HCT116 (cell line): ENCODE measurements at regions not wholly inside any gene's neighbourhood (a gene's known extent, or its start where the extent isn't known, plus 50 kb on each side); places are given as distances from the start of the nearest gene placed in this dataset.

Experiments
- ATAC-seq: fragments of 200-7000 bp; cut with Tn5 transposase; 2 replicates; pipeline ENCODE4 v1.9.1; 2020; ENCODE audit warnings: mild to moderate bottlenecking, moderate library complexity
- BruUV-seq: library from RNA; stranded (reverse); fragments of 400-500 nt; replicated peaks from 2 replicates; lab custom pipeline; 2021; lab: Mats Ljungman, UMichigan
- CTCF ChIA-PET: fragments of 300-600 bp; sonication (Branson Sonifier 250); formaldehyde crosslinking; loops from one replicate; lab custom pipeline; 2021; ENCODE audit warnings: antibody characterized with exemption; lab: Charles Lee
- POLR2A ChIA-PET: fragments of 300-600, 350-600 bp; sonication (Branson Sonifier 250); formaldehyde crosslinking; loops from one replicate; lab custom pipeline; 2021; ENCODE audit warnings: antibody characterized with exemption; lab: Charles Lee
- RAD21 ChIA-PET, 2 experiments: fragments of 300-600 bp; sonication (Branson Sonifier 250); formaldehyde crosslinking; loops; one replicate each; lab custom pipeline; 2023; ENCODE audit warnings: low total read pairs in 2 of 2; ENCODE audit not compliant: uncharacterized antibody in 2 of 2, unreplicated experiment in 2 of 2, low non-redundant PET in 1 of 2; lab: Charles Lee
- DNase-seq: peaks from one replicate; pipeline ENCODE4 v3.0.0-alpha.2; 2010; ENCODE audit warnings: low read depth, low spot score
- H2AFZ ChIP-seq: fragments of 200-600 bp; shearing (Covaris generic), sonication (generic); 2 replicates; pipeline ENCODE4 v1.6.1; 2017; ENCODE audit warnings: low read depth, mixed run types, mixed read lengths, antibody characterized with exemption, low read length; ENCODE audit not compliant: poor library complexity, severe bottlenecking
- H3K27ac ChIP-seq: 2 replicates; pipeline ENCODE4 v1.5.1; 2012; ENCODE audit warnings: low read depth, low read length
- H3K27me3 ChIP-seq: fragments of 200-600 bp; sonication (generic); 2 replicates; pipeline ENCODE4 v1.6.1; 2016; ENCODE audit warnings: mixed run types, low read length, mixed read lengths; ENCODE audit not compliant: insufficient read depth
- H3K36me3 ChIP-seq, 2 experiments: fragments of 200-500 bp in 1 of 2; fragments of 200-600 bp in 1 of 2; sonication (Bioruptor generic) in 1 of 2; sonication (generic) in 1 of 2; 2 replicates each; pipeline versions ENCODE4 v1.5.1 to v1.6.1; 2014 to 2016; ENCODE audit warnings: low read length in 2 of 2, inconsistent platforms in 1 of 2, mixed read lengths in 1 of 2, mixed run types in 1 of 2; ENCODE audit not compliant: insufficient read depth in 2 of 2, control insufficient read depth in 1 of 2
- H3K4me1 ChIP-seq, 2 experiments: fragments of 200-600 bp in 1 of 2; sonication (generic) in 1 of 2; 2 replicates each; pipeline versions ENCODE4 v1.5.1 to v1.6.1; 2012 to 2017; ENCODE audit warnings: low read length in 2 of 2, inconsistent platforms in 1 of 2, mild to moderate bottlenecking in 1 of 2, mixed read lengths in 1 of 2, mixed run types in 1 of 2, moderate library complexity in 1 of 2; ENCODE audit not compliant: insufficient read depth in 2 of 2, control insufficient read depth in 1 of 2
- H3K4me2 ChIP-seq: fragments of 200-600 bp; sonication (generic); 2 replicates; pipeline ENCODE4 v1.6.1; 2017; ENCODE audit warnings: mixed run types, low read length, mixed read lengths
- H3K4me3 ChIP-seq, 2 experiments: fragments of 200-600 bp in 1 of 2; sonication (generic) in 1 of 2; replicated peaks in 1 of 2; 2 replicates each; pipeline ENCODE4 v1.5.1; 2011 to 2016; ENCODE audit warnings: low read length in 2 of 2, control low read depth in 1 of 2, low read depth in 1 of 2, mild to moderate bottlenecking in 1 of 2, mixed read lengths in 1 of 2, mixed run types in 1 of 2
- H3K79me2 ChIP-seq: fragments of 200-600 bp; sonication (generic); 2 replicates; pipeline ENCODE4 v1.6.1; 2017; ENCODE audit warnings: mild to moderate bottlenecking, mixed run types, low read length, moderate library complexity, mixed read lengths; ENCODE audit not compliant: insufficient read depth
- H3K9ac ChIP-seq: fragments of 200-600 bp; sonication (generic); 2 replicates; pipeline ENCODE4 v1.6.1; 2016; ENCODE audit warnings: low read length, mixed read lengths
- H3K9me2 ChIP-seq: fragments of 200-600 bp; sonication (generic), shearing (Covaris generic); 2 replicates; pipeline ENCODE4 v1.6.1; 2017; ENCODE audit warnings: mixed run types, mild to moderate bottlenecking, moderate library complexity; ENCODE audit not compliant: insufficient read depth
- H3K9me3 ChIP-seq, 2 experiments: fragments of 200-500 bp in 1 of 2; fragments of 200-600 bp in 1 of 2; sonication (Bioruptor generic) in 1 of 2; sonication (generic) in 1 of 2; 2 replicates each; pipeline ENCODE4 v1.6.1; 2014 to 2017; ENCODE audit warnings: low read length in 2 of 2, mixed read lengths in 2 of 2, inconsistent platforms in 1 of 2, low read depth in 1 of 2, mild to moderate bottlenecking in 1 of 2, mixed run types in 1 of 2, moderate library complexity in 1 of 2; ENCODE audit not compliant: control insufficient read depth in 1 of 2, insufficient read depth in 1 of 2
- H4K20me1 ChIP-seq: fragments of 200-600 bp; sonication (generic), shearing (Covaris generic); 2 replicates; pipeline ENCODE4 v1.6.1; 2017; ENCODE audit warnings: mixed run types, mild to moderate bottlenecking, moderate library complexity; ENCODE audit not compliant: insufficient read depth
- EGR1 ChIP-seq: IDR thresholded peaks from 2 replicates; pipeline ENCODE4 v1.6.1; 2012; ENCODE audit warnings: low read depth
- ELF1 ChIP-seq: IDR thresholded peaks from 2 replicates; pipeline ENCODE4 v1.6.1; 2012; ENCODE audit warnings: low read depth, borderline replicate concordance
- FOSL1 ChIP-seq: IDR thresholded peaks from 2 replicates; pipeline ENCODE4 v1.6.1; 2012; ENCODE audit warnings: low read depth
- JUND ChIP-seq: IDR thresholded peaks from 2 replicates; pipeline ENCODE4 v1.6.1; 2012
- POLR2AphosphoS5 ChIP-seq: IDR thresholded peaks from 2 replicates; pipeline ENCODE4 v1.6.1; 2011; ENCODE audit warnings: mild to moderate bottlenecking, low read depth, low read length, moderate library complexity
- SRF ChIP-seq: IDR thresholded peaks from 2 replicates; pipeline ENCODE4 v1.6.1; 2012; ENCODE audit warnings: low read depth
- ZNF274 ChIP-seq: fragments of 200-500 bp; sonication (Bioruptor generic); IDR thresholded peaks from 2 replicates; pipeline ENCODE4 v1.6.1; 2014; ENCODE audit warnings: mild to moderate bottlenecking, low read depth, low read length, inconsistent platforms
- intact Hi-C: fragments of 100-400 bp; cut with micrococcal nuclease; formaldehyde crosslinking; loops from 2 replicates; pipeline ENCODE4 v1.10.0; 2022
- TF ChIP-seq, protein P1 (sequence below): IDR thresholded peaks from 2 replicates; pipeline ENCODE4 v1.6.1; 2012; ENCODE audit warnings: low read depth
- TF ChIP-seq, protein P2 (sequence below): IDR thresholded peaks from 2 replicates; pipeline ENCODE4 v1.6.1; 2012

DNA sequence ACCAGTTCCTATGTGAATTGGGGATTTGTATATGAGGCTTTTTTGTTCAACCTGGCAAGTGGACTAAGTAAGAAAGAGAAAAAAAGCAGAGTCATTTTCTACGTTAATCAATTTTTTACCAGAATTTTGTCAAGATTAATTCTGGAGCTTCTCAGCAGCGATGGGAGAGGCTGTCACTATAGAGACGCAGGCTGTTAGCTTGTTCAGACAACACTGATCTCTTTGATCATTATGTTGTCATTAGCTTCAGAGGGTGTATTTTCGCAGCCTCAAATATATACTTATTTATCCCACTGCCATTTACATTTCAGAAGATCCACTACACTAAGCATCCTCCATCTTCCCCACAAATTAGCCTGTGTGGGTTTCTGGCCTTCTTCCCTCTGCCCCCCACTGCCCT lies 196.7 kb upstream of the PFKP start:
- Histone ChIP-seq H3K27ac (no peak overlapping the region), H3K9me3 (no peaks in the 10 kb centered on the region), H3K9me2 (no peaks in the 10 kb centered on the region), H2AFZ (no peak overlapping the region), H4K20me1 (no peaks in the 10 kb centered on the region), H3K36me3 (no peaks in the 10 kb centered on the region), H3K27me3 (peaks cover 22% of the 10 kb centered on the region), H3K4me3 (no peak overlapping the region), H3K4me1 (no peaks in the 10 kb centered on the region), H3K79me2 (no peaks in the 10 kb centered on the region), H3K4me2 (no peak overlapping the region), H3K9ac (no peak overlapping the region)
- ATAC-seq (no peak), DNase-seq (no peak)
- RAD21 ChIA-PET, result no interaction called here
- CTCF ChIA-PET, result no interaction called here
- POLR2A ChIA-PET, result no interaction called here
- no TSS peak for BruUV-seq
- intact Hi-C loops, result loop anchor here (5.0 kb wide), 1 partner anchor 1233 kb away; no protein-coding TSS in a partner anchor
- TF ChIP-seq EGR1 (no peak), JUND (no peak), ZNF274 (no peak), FOSL1 (no peak), SRF (no peak), POLR2AphosphoS5 (no peak), ELF1 (no peak)
- TF ChIP-seq, protein P1, sequence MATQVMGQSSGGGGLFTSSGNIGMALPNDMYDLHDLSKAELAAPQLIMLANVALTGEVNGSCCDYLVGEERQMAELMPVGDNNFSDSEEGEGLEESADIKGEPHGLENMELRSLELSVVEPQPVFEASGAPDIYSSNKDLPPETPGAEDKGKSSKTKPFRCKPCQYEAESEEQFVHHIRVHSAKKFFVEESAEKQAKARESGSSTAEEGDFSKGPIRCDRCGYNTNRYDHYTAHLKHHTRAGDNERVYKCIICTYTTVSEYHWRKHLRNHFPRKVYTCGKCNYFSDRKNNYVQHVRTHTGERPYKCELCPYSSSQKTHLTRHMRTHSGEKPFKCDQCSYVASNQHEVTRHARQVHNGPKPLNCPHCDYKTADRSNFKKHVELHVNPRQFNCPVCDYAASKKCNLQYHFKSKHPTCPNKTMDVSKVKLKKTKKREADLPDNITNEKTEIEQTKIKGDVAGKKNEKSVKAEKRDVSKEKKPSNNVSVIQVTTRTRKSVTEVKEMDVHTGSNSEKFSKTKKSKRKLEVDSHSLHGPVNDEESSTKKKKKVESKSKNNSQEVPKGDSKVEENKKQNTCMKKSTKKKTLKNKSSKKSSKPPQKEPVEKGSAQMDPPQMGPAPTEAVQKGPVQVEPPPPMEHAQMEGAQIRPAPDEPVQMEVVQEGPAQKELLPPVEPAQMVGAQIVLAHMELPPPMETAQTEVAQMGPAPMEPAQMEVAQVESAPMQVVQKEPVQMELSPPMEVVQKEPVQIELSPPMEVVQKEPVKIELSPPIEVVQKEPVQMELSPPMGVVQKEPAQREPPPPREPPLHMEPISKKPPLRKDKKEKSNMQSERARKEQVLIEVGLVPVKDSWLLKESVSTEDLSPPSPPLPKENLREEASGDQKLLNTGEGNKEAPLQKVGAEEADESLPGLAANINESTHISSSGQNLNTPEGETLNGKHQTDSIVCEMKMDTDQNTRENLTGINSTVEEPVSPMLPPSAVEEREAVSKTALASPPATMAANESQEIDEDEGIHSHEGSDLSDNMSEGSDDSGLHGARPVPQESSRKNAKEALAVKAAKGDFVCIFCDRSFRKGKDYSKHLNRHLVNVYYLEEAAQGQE, result no peak
- TF ChIP-seq, protein P2, sequence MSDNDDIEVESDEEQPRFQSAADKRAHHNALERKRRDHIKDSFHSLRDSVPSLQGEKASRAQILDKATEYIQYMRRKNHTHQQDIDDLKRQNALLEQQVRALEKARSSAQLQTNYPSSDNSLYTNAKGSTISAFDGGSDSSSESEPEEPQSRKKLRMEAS, result no peak
